K562 (cell line): ENCODE measurements at regions not wholly inside any gene's neighbourhood (a gene's known extent, or its start where the extent isn't known, plus 50 kb on each side); places are given as distances from the start of the nearest gene placed in this dataset.

ENCODE experiments used
- ATF1 ChIP-seq, 2 experiments: fragments of 450-650 bp in 1 of 2; IDR thresholded peaks; 2 replicates each; pipeline ENCODE4 v1.6.1; 2016; ENCODE audit warnings: missing compliant biosample characterization in 1 of 2, missing genetic modification characterization in 1 of 2
- CBFA2T3 ChIP-seq: fragments of 450-650 bp; IDR thresholded peaks from 2 replicates; pipeline ENCODE4 v1.6.1; 2017
- CHCHD3 ChIP-seq: fragments of 250-450 bp; sonication (Bioruptor Pico); IDR thresholded peaks from 2 replicates; pipeline ENCODE4 v2.1.2; 2022; ENCODE audit warnings: mild to moderate bottlenecking
- DMBX1 ChIP-seq: fragments of 250-450 bp; sonication (Bioruptor Pico); IDR thresholded peaks from 2 replicates; pipeline ENCODE4 v1.8.0; 2022; ENCODE audit warnings: inconsistent platforms, mild to moderate bottlenecking, moderate library complexity, borderline replicate concordance
- ELF2 ChIP-seq: fragments of 250-450 bp; sonication (Bioruptor Pico); IDR thresholded peaks from 2 replicates; pipeline ENCODE4 v1.5.0; 2021; ENCODE audit warnings: mild to moderate bottlenecking
- KLF6 ChIP-seq: fragments of 250-450 bp; sonication (Bioruptor Pico); IDR thresholded peaks from 2 replicates; pipeline ENCODE4 v1.4.0; 2020; ENCODE audit warnings: mild to moderate bottlenecking, moderate library complexity, borderline replicate concordance
- MAFG ChIP-seq: fragments of 450-650 bp; conservative IDR thresholded peaks from 2 replicates; pipeline ENCODE4 v1.6.1; 2016; ENCODE audit warnings: missing genetic modification characterization, missing compliant biosample characterization
- MTF1 ChIP-seq: fragments of 250-450 bp; sonication (Bioruptor Pico); IDR thresholded peaks from 2 replicates; pipeline ENCODE4 v1.9.0; 2021; ENCODE audit warnings: moderate library complexity, mild to moderate bottlenecking, inconsistent platforms, borderline replicate concordance
- MYC ChIP-seq, 2 experiments: fragments of 250-450 bp in 1 of 2; sonication (Bioruptor Pico) in 1 of 2; IDR thresholded peaks; 2 replicates each; pipeline versions ENCODE4 v1.5.1 to v1.6.1; 2012 to 2021; ENCODE audit warnings: low read depth in 2 of 2, borderline replicate concordance in 1 of 2, improper control_type of control experiment in 1 of 2, low read length in 1 of 2, mild to moderate bottlenecking in 1 of 2, moderate library complexity in 1 of 2
- POLR2H ChIP-seq: IDR thresholded peaks from 2 replicates; pipeline ENCODE4 v1.6.1; 2016; ENCODE audit warnings: missing genetic modification characterization, low read depth, mild to moderate bottlenecking, control low read depth, missing compliant biosample characterization, moderate library complexity
- SMARCA4 ChIP-seq: fragments of 450-650 bp; IDR thresholded peaks from 2 replicates; pipeline ENCODE4 v1.6.1; 2016
- SNIP1 ChIP-seq: fragments of 450-650 bp; IDR thresholded peaks from 2 replicates; pipeline ENCODE4 v1.7.1; 2017; ENCODE audit warnings: low read depth, mild to moderate bottlenecking
- SREBF1 ChIP-seq: fragments of 150-350 bp; IDR thresholded peaks from 2 replicates; pipeline ENCODE4 v1.6.1; 2014; ENCODE audit warnings: antibody characterized with exemption, low read depth, low read length, borderline replicate concordance
- THAP7 ChIP-seq: fragments of 250-450 bp; sonication (Bioruptor Pico); IDR thresholded peaks from 2 replicates; pipeline ENCODE4 v1.5.0; 2021
- TOE1 ChIP-seq, 2 experiments: fragments of 450-650 bp in 1 of 2; sonication (generic) in 1 of 2; formaldehyde crosslinking in 1 of 2; IDR thresholded peaks; 2 replicates each; pipeline versions ENCODE4 v1.7.1 to v1.8.0; 2016 to 2022; ENCODE audit warnings: borderline replicate concordance in 2 of 2, mild to moderate bottlenecking in 2 of 2, antibody characterized with exemption in 1 of 2, inconsistent platforms in 1 of 2, low read depth in 1 of 2, missing genetic modification reagents in 1 of 2, moderate library complexity in 1 of 2
- ZEB2 ChIP-seq: fragments of 450-650 bp; IDR thresholded peaks from 2 replicates; pipeline ENCODE4 v1.6.1; 2016
- ZNF239 ChIP-seq: fragments of 250-450 bp; sonication (Bioruptor Pico); IDR thresholded peaks from 2 replicates; pipeline ENCODE4 v1.4.0; 2020; ENCODE audit warnings: mild to moderate bottlenecking
- ZNF398 ChIP-seq: fragments of 250-450 bp; sonication (Bioruptor Pico); IDR thresholded peaks from 2 replicates; pipeline ENCODE4 v1.8.0; 2021; ENCODE audit warnings: moderate library complexity, mild to moderate bottlenecking, inconsistent platforms
- ZNF444 ChIP-seq: fragments of 250-450 bp; sonication (Bioruptor Pico); IDR thresholded peaks from 2 replicates; pipeline ENCODE4 v1.4.0; 2020; ENCODE audit warnings: mild to moderate bottlenecking, moderate library complexity
- ZNF766 ChIP-seq: fragments of 200-800 bp; sonication (Bioruptor generic); conservative IDR thresholded peaks from 2 replicates; pipeline ENCODE4 v1.6.1; 2016; ENCODE audit warnings: missing genetic modification characterization, missing compliant biosample characterization
- ZSCAN32 ChIP-seq: fragments of 450-650 bp; formaldehyde crosslinking; IDR thresholded peaks from 2 replicates; pipeline ENCODE4 v1.4.0; 2020; ENCODE audit warnings: mild to moderate bottlenecking, moderate library complexity
- TF ChIP-seq, protein P1 (sequence below): fragments of 450-650 bp; IDR thresholded peaks from 2 replicates; pipeline ENCODE4 v1.6.1; 2016; ENCODE audit warnings: low read depth, mild to moderate bottlenecking, moderate library complexity
- TF ChIP-seq, protein P2 (sequence below): fragments of 250-450 bp; sonication (Bioruptor Pico); IDR thresholded peaks from 2 replicates; pipeline ENCODE4 v1.8.0; 2022; ENCODE audit warnings: moderate library complexity, mild to moderate bottlenecking, inconsistent platforms
- TF ChIP-seq, protein P3 (sequence below): fragments of 450-650 bp; conservative IDR thresholded peaks from 2 replicates; pipeline ENCODE4 v1.6.1; 2016; ENCODE audit warnings: missing genetic modification characterization, low read depth, mild to moderate bottlenecking, control low read depth, missing compliant biosample characterization

- TF ChIP-seq DMBX1 (CRISPR knock-in tag) (peak; percentile 100), ZSCAN32 (peak; percentile 84), ZEB2 (no peak), SREBF1 (no peak), SMARCA4 (no peak), SNIP1 (no peak), CHCHD3 (no peak), ZNF239 (CRISPR knock-in tag) (peak; percentile 94), CBFA2T3 (peak; percentile 66), MAFG (peak; percentile 75), ATF1 (CRISPR knock-in tag; IDR thresholded peaks at IDR 0.05) (no peak), ATF1 (tag; IDR thresholded peaks at IDR 0.05) (peak; percentile 61), MYC (IDR thresholded peaks at IDR 0.05; ENCODE audit: low read depth, low read length) (no peak), MYC (CRISPR knock-in tag; IDR thresholded peaks at IDR 0.05; ENCODE audit: borderline replicate concordance, low read depth) (peak; percentile 93; the same call in 1 of the 2 replicates), ZNF444 (CRISPR knock-in tag) (peak; percentile 94), ZNF398 (peak; percentile 87), MTF1 (CRISPR knock-in tag) (peak; percentile 87), THAP7 (CRISPR knock-in tag) (0 out of 2 replicates have a peak, but pooled peaks have one; percentile 67), ZNF766 (CRISPR knock-in tag) (peak; percentile 98), ELF2 (CRISPR knock-in tag) (peak; percentile 81), KLF6 (CRISPR knock-in tag) (peak; percentile 99), POLR2H (tag) (peak; percentile 70), TOE1 (IDR thresholded peaks at IDR 0.05; ENCODE audit: borderline replicate concordance) (no peak), TOE1 (CRISPR knock-in tag; IDR thresholded peaks at IDR 0.05; ENCODE audit: borderline replicate concordance, low read depth) (no peak)
- TF ChIP-seq, protein P1, sequence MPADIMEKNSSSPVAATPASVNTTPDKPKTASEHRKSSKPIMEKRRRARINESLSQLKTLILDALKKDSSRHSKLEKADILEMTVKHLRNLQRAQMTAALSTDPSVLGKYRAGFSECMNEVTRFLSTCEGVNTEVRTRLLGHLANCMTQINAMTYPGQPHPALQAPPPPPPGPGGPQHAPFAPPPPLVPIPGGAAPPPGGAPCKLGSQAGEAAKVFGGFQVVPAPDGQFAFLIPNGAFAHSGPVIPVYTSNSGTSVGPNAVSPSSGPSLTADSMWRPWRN: no peak
- TF ChIP-seq, protein P2, sequence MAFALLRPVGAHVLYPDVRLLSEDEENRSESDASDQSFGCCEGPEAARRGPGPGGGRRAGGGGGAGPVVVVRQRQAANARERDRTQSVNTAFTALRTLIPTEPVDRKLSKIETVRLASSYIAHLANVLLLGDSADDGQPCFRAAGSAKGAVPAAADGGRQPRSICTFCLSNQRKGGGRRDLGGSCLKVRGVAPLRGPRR (CRISPR knock-in tag): peak; percentile 81; the same call in 1 of the 2 replicates
- TF ChIP-seq, protein P3, sequence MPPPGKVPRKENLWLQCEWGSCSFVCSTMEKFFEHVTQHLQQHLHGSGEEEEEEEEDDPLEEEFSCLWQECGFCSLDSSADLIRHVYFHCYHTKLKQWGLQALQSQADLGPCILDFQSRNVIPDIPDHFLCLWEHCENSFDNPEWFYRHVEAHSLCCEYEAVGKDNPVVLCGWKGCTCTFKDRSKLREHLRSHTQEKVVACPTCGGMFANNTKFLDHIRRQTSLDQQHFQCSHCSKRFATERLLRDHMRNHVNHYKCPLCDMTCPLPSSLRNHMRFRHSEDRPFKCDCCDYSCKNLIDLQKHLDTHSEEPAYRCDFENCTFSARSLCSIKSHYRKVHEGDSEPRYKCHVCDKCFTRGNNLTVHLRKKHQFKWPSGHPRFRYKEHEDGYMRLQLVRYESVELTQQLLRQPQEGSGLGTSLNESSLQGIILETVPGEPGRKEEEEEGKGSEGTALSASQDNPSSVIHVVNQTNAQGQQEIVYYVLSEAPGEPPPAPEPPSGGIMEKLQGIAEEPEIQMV (tag): peak; percentile 94
Measured at GRCh38 chr2:204354442-204354856, 190.8 kb upstream of the PARD3B start (continued).
